Neuronal stem cell (in vitro differentiated cells): ENCODE measurements at regions not wholly inside any gene's neighbourhood (a gene's known extent, or its start where the extent isn't known, plus 50 kb on each side); places are given as distances from the start of the nearest gene placed in this dataset.
"Not testable (repeated sequence)": the region's sequence is repeated elsewhere in the genome, so short reads cannot be mapped to it uniquely, and the experiment has no call there.

ENCODE experiments used
- DNase-seq: peaks from one replicate; pipeline ENCODE4 v3.0.0-alpha.2; 2013; ENCODE audit warnings: low spot score
- H2AFZ ChIP-seq: one replicate; pipeline ENCODE4 v1.6.1; 2013; ENCODE audit warnings: mild to moderate bottlenecking, low read length, inconsistent platforms
- H2AK5ac ChIP-seq: 2 replicates; pipeline ENCODE4 v1.6.1; 2013; ENCODE audit warnings: low read depth, mild to moderate bottlenecking, inconsistent platforms, low read length, moderate library complexity, mixed read lengths
- H2BK120ac ChIP-seq: 2 replicates; pipeline ENCODE4 v1.6.1; 2013; ENCODE audit warnings: low read depth, mild to moderate bottlenecking, inconsistent platforms, low read length, moderate library complexity, mixed read lengths
- H2BK12ac ChIP-seq: one replicate; pipeline ENCODE4 v1.6.1; 2013; ENCODE audit warnings: low read length, inconsistent platforms
- H2BK15ac ChIP-seq: 2 replicates; pipeline ENCODE4 v1.6.1; 2013; ENCODE audit warnings: mild to moderate bottlenecking, low read length, inconsistent platforms, mixed read lengths
- H2BK5ac ChIP-seq: one replicate; pipeline ENCODE4 v1.6.1; 2013; ENCODE audit warnings: inconsistent platforms, mild to moderate bottlenecking, low read length, moderate library complexity
- H3K14ac ChIP-seq: one replicate; pipeline ENCODE4 v1.6.1; 2013; ENCODE audit warnings: low read length, inconsistent platforms
- H3K18ac ChIP-seq: 2 replicates; pipeline ENCODE4 v1.6.1; 2013; ENCODE audit warnings: low read length, inconsistent platforms
- H3K23ac ChIP-seq: 2 replicates; pipeline ENCODE4 v1.6.1; 2013; ENCODE audit warnings: low read depth, mild to moderate bottlenecking, mixed read lengths, low read length, inconsistent platforms; ENCODE audit not compliant: poor library complexity
- H3K27ac ChIP-seq: replicated peaks from 3 replicates; pipeline ENCODE4 v1.5.1; 2013; ENCODE audit warnings: low read length, inconsistent platforms
- H3K27me3 ChIP-seq, 3 experiments: 2 replicates each; pipeline ENCODE4 v1.6.1; 2013; ENCODE audit warnings: low read length in 3 of 3, mild to moderate bottlenecking in 2 of 3, inconsistent platforms in 1 of 3, low read depth in 1 of 3, mixed read lengths in 1 of 3, moderate library complexity in 1 of 3; ENCODE audit not compliant: control insufficient read depth in 3 of 3, insufficient read depth in 3 of 3
- H3K36me3 ChIP-seq, 2 donors: replicated peaks in 1 of 2; 2 replicates each; pipeline ENCODE4 v1.6.1; 2013; ENCODE audit warnings: low read length in 2 of 2; ENCODE audit not compliant: control insufficient read depth in 2 of 2, insufficient read depth in 2 of 2
- H3K4ac ChIP-seq: 2 replicates; pipeline ENCODE4 v1.6.1; 2013; ENCODE audit warnings: inconsistent platforms, mild to moderate bottlenecking, low read length, moderate library complexity
- H3K4me1 ChIP-seq, 2 donors: 1 replicate in 1 of 2; 2 replicates in 1 of 2; pipeline ENCODE4 v1.6.1; 2013; ENCODE audit warnings: low read length in 2 of 2, low read depth in 1 of 2; ENCODE audit not compliant: control insufficient read depth in 2 of 2, insufficient read depth in 1 of 2
- H3K4me2 ChIP-seq: one replicate; pipeline ENCODE4 v1.6.1; 2013; ENCODE audit warnings: mild to moderate bottlenecking, low read length, inconsistent platforms; ENCODE audit not compliant: insufficient read depth, poor library complexity, severe bottlenecking
- H3K4me3 ChIP-seq, 2 donors: 2 replicates each; pipeline ENCODE4 v1.5.1; 2013; ENCODE audit warnings: low read length in 2 of 2, mild to moderate bottlenecking in 2 of 2, inconsistent platforms in 1 of 2, moderate library complexity in 1 of 2
- H3K79me1 ChIP-seq: one replicate; pipeline ENCODE4 v1.6.1; 2013; ENCODE audit warnings: low read depth, mild to moderate bottlenecking, inconsistent platforms, low read length, moderate library complexity
- H3K9ac ChIP-seq: one replicate; pipeline ENCODE4 v1.6.1; 2013; ENCODE audit warnings: mild to moderate bottlenecking, low read depth, low read length, inconsistent platforms; ENCODE audit not compliant: poor library complexity
- H3K9me3 ChIP-seq, 2 donors: replicated peaks in 1 of 2; 2 replicates each; pipeline versions ENCODE3 to v1.6.1; 2013; ENCODE audit warnings: low read length in 2 of 2, mild to moderate bottlenecking in 2 of 2, inconsistent platforms in 1 of 2, low read depth in 1 of 2, mixed read lengths in 1 of 2, moderate library complexity in 1 of 2; ENCODE audit not compliant: control insufficient read depth in 2 of 2, insufficient read depth in 1 of 2
- H4K8ac ChIP-seq: one replicate; pipeline ENCODE4 v1.6.1; 2013; ENCODE audit warnings: low read depth, mild to moderate bottlenecking, inconsistent platforms, low read length, moderate library complexity
- H4K91ac ChIP-seq: one replicate; pipeline ENCODE4 v1.6.1; 2013; ENCODE audit warnings: low read length, low read depth, mild to moderate bottlenecking, inconsistent platforms; ENCODE audit not compliant: poor library complexity
- WGBS, 2 donors: extraction: QIAGEN DNeasy Blood & Tissue Kit; methylation state at CpG; one replicate each; pipeline ENCODE4 v1.1.7; 2013; ENCODE audit warnings: missing lambda C conversion rate in 2 of 2, mixed read lengths in 1 of 2; ENCODE audit not compliant: insufficient read length in 2 of 2, insufficient replicate concordance in 1 of 2; ENCODE audit errors: extremely low coverage in 2 of 2; 5-methylcytosine and 5-hydroxymethylcytosine counted together

GRCh38 chr5:2151301-2151888, 268.7 kb upstream of the IRX4 start:
- not testable (repeated sequence) for H3K18ac ChIP-seq, H3K4ac ChIP-seq, H2BK15ac ChIP-seq, H3K9ac ChIP-seq, DNase-seq, H3K27me3 ChIP-seq, H4K8ac ChIP-seq, H3K14ac ChIP-seq, H3K4me2 ChIP-seq, H4K91ac ChIP-seq, H2BK5ac ChIP-seq, H3K27ac ChIP-seq, H2BK120ac ChIP-seq, H2AFZ ChIP-seq, H3K23ac ChIP-seq, H3K4me3 ChIP-seq, H2AK5ac ChIP-seq, H2BK12ac ChIP-seq, H3K36me3 ChIP-seq, H3K79me1 ChIP-seq
- Histone ChIP-seq H3K4me1 (peaks cover 9 to 12% of the 10 kb centered on the region in 2 donors), H3K9me3 (peaks cover 0 to 14% of the 10 kb centered on the region in 2 donors)
- no CpG with 5 or more reads among the region's 8 CpGs for WGBS, 2 donors

DNA sequence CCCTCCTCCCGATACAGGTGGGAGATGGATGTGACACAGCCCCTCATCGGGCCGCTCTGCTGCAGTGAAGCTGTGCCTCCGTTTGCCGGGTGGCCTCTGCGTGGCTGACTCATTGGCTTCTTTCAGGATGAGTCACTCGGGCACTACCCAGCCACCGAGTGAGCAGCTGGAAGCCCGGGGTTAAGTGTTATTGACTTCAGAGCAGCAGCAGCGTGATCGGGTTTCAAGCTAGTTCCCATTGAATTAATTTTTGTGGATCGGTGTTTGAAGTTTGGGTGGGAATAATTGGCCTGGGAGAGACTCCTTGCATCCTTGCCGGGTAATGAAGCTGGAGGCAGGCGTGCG, 266.4 kb upstream of the IRX4 start:
- no peak overlapping the region for H4K91ac ChIP-seq
- H3K23ac ChIP-seq, result no peak overlapping the region
- no peak overlapping the region for H2BK12ac ChIP-seq
- H3K27me3 ChIP-seq, result no peaks in the 10 kb centered on the region
- H3K79me1 ChIP-seq, result no peaks in the 10 kb centered on the region
- H3K9ac ChIP-seq, result no peak overlapping the region
- no peaks in the 10 kb centered on the region for H3K36me3 ChIP-seq
- H2BK120ac ChIP-seq, result no peak overlapping the region
- no peak overlapping the region for H3K14ac ChIP-seq
- no peak overlapping the region for H3K4me3 ChIP-seq
- H3K18ac ChIP-seq, result no peak overlapping the region
- H3K27ac ChIP-seq, result no peak overlapping the region
- H2BK15ac ChIP-seq, result no peak overlapping the region
- no peak overlapping the region for H3K4me2 ChIP-seq
- H4K8ac ChIP-seq, result no peak overlapping the region
- no peak overlapping the region for H3K4ac ChIP-seq
- WGBS, 2 donors, result no CpG with 5 or more reads among the region's 15 CpGs
- peaks cover 9 to 12% of the 10 kb centered on the region in 2 donors for H3K4me1 ChIP-seq
- H2AK5ac ChIP-seq, result no peak overlapping the region
- peaks cover 7 to 18% of the 10 kb centered on the region in 2 donors for H3K9me3 ChIP-seq
- DNase-seq, result peak; percentile 17
- H2AFZ ChIP-seq, result peak overlapping the region; percentile 24
- H2BK5ac ChIP-seq, result no peak overlapping the region

- Histone ChIP-seq H2BK12ac (no peak overlapping the region), H2BK15ac (no peak overlapping the region), H3K9ac (no peak overlapping the region), H3K18ac (peak overlapping the region; percentile 40), H3K79me1 (no peaks in the 10 kb centered on the region), H4K8ac (no peak overlapping the region), H2BK120ac (no peak overlapping the region), H3K36me3 (no peaks in the 10 kb centered on the region), H3K4me1 (peaks cover 9 to 12% of the 10 kb centered on the region in 2 donors), H3K14ac (no peak overlapping the region), H4K91ac (no peak overlapping the region), H3K4me2 (no peak overlapping the region), H3K4me3 (peak overlapping the region in 1 of 2 donors; percentile 47), H3K23ac (peak overlapping the region; percentile 7), H3K27me3 (no peaks in the 10 kb centered on the region), H3K9me3 (peaks cover 7 to 22% of the 10 kb centered on the region in 2 donors), H2AFZ (peak overlapping the region; percentile 24), H3K27ac (no peak overlapping the region), H3K4ac (no peak overlapping the region), H2BK5ac (no peak overlapping the region), H2AK5ac (no peak overlapping the region)
- DNase-seq, result no peak
- WGBS, 2 donors, result no CpG with 5 or more reads among the region's 14 CpGs
Measured at GRCh38 chr5:2148312-2149194, 265.8 kb upstream of the IRX4 start.

GRCh38 chr5:2147504-2148311, 265.0 kb upstream of the IRX4 start:
- H3K14ac ChIP-seq, result peak overlapping the region; percentile 31
- no peak overlapping the region for H3K4me2 ChIP-seq
- no peak for DNase-seq
- H2BK5ac ChIP-seq, result no peak overlapping the region
- H2AK5ac ChIP-seq, result no peak overlapping the region
- no CpG with 5 or more reads among the region's 13 CpGs for WGBS, 2 donors
- no peak overlapping the region for H3K9ac ChIP-seq
- no peaks in the 10 kb centered on the region for H3K36me3 ChIP-seq
- no peak overlapping the region for H3K4me3 ChIP-seq
- no peak overlapping the region for H4K8ac ChIP-seq
- peaks cover 9 to 12% of the 10 kb centered on the region in 2 donors for H3K4me1 ChIP-seq
- H3K23ac ChIP-seq, result peak overlapping the region; percentile 7
- peaks cover 7 to 22% of the 10 kb centered on the region in 2 donors for H3K9me3 ChIP-seq
- H3K27me3 ChIP-seq, result no peaks in the 10 kb centered on the region
- H3K4ac ChIP-seq, result no peak overlapping the region
- H2BK12ac ChIP-seq, result no peak overlapping the region
- no peak overlapping the region for H3K27ac ChIP-seq
- peak overlapping the region; percentile 40 for H3K18ac ChIP-seq
- no peak overlapping the region for H2AFZ ChIP-seq
- no peak overlapping the region for H2BK15ac ChIP-seq
- no peak overlapping the region for H2BK120ac ChIP-seq
- no peak overlapping the region for H4K91ac ChIP-seq
- H3K79me1 ChIP-seq, result no peaks in the 10 kb centered on the region
